Suprapubic skin (tissue), 4 donors: ENCODE measurements at regions not wholly inside any gene's neighbourhood (a gene's known extent, or its start where the extent isn't known, plus 50 kb on each side); places are given as distances from the start of the nearest gene placed in this dataset.

Experiments used
- DNase-seq, 2 donors: peaks; one replicate each; pipeline ENCODE4 v3.0.0-alpha.2; 2019; ENCODE audit warnings: low spot score in 2 of 2
- H3K27ac ChIP-seq: fragments of 200-600 bp; sonication (generic); one replicate; pipeline ENCODE4 v1.5.1; 2019
- H3K27me3 ChIP-seq: fragments of 200-600 bp; sonication (generic); one replicate; pipeline ENCODE4 v1.5.1; 2019
- H3K36me3 ChIP-seq: fragments of 200-600 bp; sonication (generic); one replicate; pipeline ENCODE4 v1.5.1; 2019
- H3K4me1 ChIP-seq: fragments of 200-600 bp; sonication (generic); one replicate; pipeline ENCODE4 v1.5.1; 2019
- H3K4me3 ChIP-seq: fragments of 200-600 bp; sonication (generic); one replicate; pipeline ENCODE4 v1.5.1; 2019; ENCODE audit warnings: mild to moderate bottlenecking
- H3K9me3 ChIP-seq: fragments of 200-600 bp; sonication (generic); one replicate; pipeline ENCODE4 v1.5.1; 2019
- EP300 ChIP-seq: sonication (generic); formaldehyde crosslinking; IDR thresholded peaks from one replicate; pipeline ENCODE4 v1.6.1; 2017; ENCODE audit warnings: antibody characterized with exemption
- POLR2A ChIP-seq, 2 donors: fragments of 450-650 bp; IDR thresholded peaks; one replicate each; pipeline ENCODE4 v1.6.1; 2017; ENCODE audit warnings: antibody characterized with exemption in 2 of 2, mild to moderate bottlenecking in 2 of 2, moderate library complexity in 2 of 2
- POLR2AphosphoS5 ChIP-seq, 3 donors: sonication (generic); formaldehyde crosslinking; IDR thresholded peaks; one replicate each; pipeline ENCODE4 v1.6.1; 2017; ENCODE audit warnings: antibody characterized with exemption in 3 of 3
- WGBS: methylation state at CpG from one replicate; pipeline ENCODE4 v1.1.5; 2018; 5-methylcytosine and 5-hydroxymethylcytosine counted together
- TF ChIP-seq, protein P1 (sequence below), 2 donors: fragments of 200-600 bp in 1 of 2; fragments of 450-650 bp in 1 of 2; sonication (generic) in 1 of 2; IDR thresholded peaks; one replicate each; pipeline ENCODE4 v1.5.1; 2016 to 2019; ENCODE audit warnings: antibody characterized with exemption in 2 of 2, mild to moderate bottlenecking in 1 of 2, moderate library complexity in 1 of 2

DNA sequence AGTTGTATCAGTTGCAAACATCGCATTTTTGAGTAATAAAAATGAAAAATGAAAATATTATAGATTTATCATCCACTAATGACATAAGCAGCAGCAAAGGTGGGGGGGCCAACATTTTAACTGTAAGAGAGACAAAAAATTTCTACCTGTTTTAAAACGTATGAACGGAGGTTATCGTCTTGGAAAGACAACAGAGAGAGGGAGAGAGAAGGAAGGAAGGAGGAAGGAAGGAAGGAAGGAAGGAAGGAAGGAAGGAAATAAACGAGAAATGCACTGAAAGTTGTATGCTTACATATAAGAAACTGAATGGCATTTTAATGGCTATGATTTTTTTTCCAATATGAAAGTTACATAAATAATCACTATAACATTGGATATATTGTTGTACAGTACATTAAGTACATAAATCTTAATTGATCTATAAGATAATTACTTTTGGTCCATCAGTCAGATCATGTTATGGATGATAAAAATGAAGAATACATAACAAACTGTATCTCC is 862.8 kb upstream of the SLITRK1 start:
- WGBS, result 90% methylated on average over 5 of the region's 5 CpGs
- H3K4me1 ChIP-seq, result no peaks in the 10 kb centered on the region
- H3K27ac ChIP-seq, result no peak overlapping the region
- H3K27me3 ChIP-seq, result no peaks in the 10 kb centered on the region
- TF ChIP-seq EP300 (no peak), POLR2A (IDR thresholded peaks at IDR 0.05) (no peak), POLR2AphosphoS5 (IDR thresholded peaks at IDR 0.05) (no peak)
- TF ChIP-seq, protein P1, sequence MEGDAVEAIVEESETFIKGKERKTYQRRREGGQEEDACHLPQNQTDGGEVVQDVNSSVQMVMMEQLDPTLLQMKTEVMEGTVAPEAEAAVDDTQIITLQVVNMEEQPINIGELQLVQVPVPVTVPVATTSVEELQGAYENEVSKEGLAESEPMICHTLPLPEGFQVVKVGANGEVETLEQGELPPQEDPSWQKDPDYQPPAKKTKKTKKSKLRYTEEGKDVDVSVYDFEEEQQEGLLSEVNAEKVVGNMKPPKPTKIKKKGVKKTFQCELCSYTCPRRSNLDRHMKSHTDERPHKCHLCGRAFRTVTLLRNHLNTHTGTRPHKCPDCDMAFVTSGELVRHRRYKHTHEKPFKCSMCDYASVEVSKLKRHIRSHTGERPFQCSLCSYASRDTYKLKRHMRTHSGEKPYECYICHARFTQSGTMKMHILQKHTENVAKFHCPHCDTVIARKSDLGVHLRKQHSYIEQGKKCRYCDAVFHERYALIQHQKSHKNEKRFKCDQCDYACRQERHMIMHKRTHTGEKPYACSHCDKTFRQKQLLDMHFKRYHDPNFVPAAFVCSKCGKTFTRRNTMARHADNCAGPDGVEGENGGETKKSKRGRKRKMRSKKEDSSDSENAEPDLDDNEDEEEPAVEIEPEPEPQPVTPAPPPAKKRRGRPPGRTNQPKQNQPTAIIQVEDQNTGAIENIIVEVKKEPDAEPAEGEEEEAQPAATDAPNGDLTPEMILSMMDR (IDR thresholded peaks at IDR 0.05), result no peak
- no peaks in the 10 kb centered on the region for H3K9me3 ChIP-seq
- DNase-seq, result no peak
- no peak overlapping the region for H3K4me3 ChIP-seq
- no peaks in the 10 kb centered on the region for H3K36me3 ChIP-seq

DNA sequence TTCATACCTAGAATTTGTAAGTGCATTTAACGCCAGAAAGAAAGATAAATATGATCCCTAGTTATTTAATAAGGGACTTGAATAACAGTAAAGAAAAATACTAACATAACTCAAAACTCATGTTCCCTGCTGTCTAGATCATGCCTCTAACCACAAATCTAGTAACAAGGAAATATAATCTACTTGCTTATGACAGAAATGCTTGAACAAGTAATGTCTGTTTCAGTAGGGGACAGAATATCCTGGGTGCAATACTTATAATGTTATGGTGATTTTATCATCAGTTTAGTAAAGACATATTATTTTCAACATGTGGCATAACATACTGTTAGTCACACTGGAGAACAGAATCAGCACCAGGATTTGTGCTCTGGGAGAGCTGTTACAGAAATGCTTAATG is 861.9 kb upstream of the SLITRK1 start:
- H3K27ac ChIP-seq, result no peak overlapping the region
- WGBS, result 83% methylated on average over 1 of the region's 1 CpG

DNA sequence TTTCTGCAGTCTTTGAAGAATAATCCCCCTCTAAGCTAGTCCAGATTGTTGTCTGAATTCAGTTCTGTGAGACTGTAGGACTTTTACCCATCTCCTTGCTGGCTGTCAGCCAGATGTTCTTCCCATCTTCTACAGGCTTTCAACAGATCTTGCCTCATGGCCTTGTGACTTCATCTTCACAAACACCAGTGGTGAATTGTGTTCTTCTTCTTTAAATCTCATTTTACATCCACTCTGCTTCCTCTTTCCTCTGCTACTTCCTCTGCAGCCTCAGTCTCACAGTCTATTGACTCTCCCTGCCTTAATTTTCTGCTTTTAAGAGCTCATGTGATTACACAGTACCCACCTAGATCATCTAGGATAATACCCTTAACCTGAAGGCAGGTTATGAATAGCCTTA is 859.0 kb upstream of the SLITRK1 start:
- H3K9me3 ChIP-seq, result no peaks in the 10 kb centered on the region
- DNase-seq, result no peak
- H3K27me3 ChIP-seq, result no peaks in the 10 kb centered on the region
- no peaks in the 10 kb centered on the region for H3K36me3 ChIP-seq
- TF ChIP-seq POLR2A (IDR thresholded peaks at IDR 0.05) (no peak), EP300 (no peak), POLR2AphosphoS5 (IDR thresholded peaks at IDR 0.05) (no peak)
- TF ChIP-seq, protein P1 (IDR thresholded peaks at IDR 0.05), result no peak
- no peak overlapping the region for H3K27ac ChIP-seq
- no peaks in the 10 kb centered on the region for H3K4me1 ChIP-seq
- H3K4me3 ChIP-seq, result no peak overlapping the region

More for the DNA sequence above, 861.9 kb upstream of the SLITRK1 start:
- Histone ChIP-seq H3K4me3 (no peak overlapping the region), H3K4me1 (no peaks in the 10 kb centered on the region), H3K36me3 (no peaks in the 10 kb centered on the region), H3K27me3 (no peaks in the 10 kb centered on the region), H3K9me3 (no peaks in the 10 kb centered on the region)
- TF ChIP-seq EP300 (no peak), POLR2A (IDR thresholded peaks at IDR 0.05) (no peak), POLR2AphosphoS5 (IDR thresholded peaks at IDR 0.05) (no peak)
- TF ChIP-seq, protein P1 (IDR thresholded peaks at IDR 0.05), result no peak
- no peak for DNase-seq

DNA sequence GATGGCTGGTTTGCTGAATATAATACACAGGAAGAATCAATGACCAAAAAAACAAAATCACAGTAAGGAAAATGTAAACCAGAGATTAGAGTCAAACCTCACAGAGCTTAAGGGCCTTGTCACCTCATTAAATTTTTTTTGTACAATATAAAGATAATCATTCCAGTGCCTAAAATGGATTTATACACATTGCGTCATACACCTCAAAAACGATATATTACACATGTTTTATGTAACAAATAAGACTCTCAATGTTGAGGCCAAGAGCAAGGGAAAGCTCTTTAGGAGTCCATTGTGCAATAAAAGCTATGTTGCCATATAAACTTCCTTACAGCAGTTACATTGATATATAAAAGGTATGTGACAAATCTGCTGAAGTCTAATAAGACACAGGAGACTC is 856.7 kb upstream of the SLITRK1 start:
- Histone ChIP-seq H3K27me3 (no peaks in the 10 kb centered on the region), H3K27ac (no peak overlapping the region), H3K36me3 (no peaks in the 10 kb centered on the region), H3K9me3 (no peaks in the 10 kb centered on the region), H3K4me1 (no peaks in the 10 kb centered on the region), H3K4me3 (no peak overlapping the region)
- WGBS, result 46% methylated on average over 2 of the region's 2 CpGs
- TF ChIP-seq POLR2A (IDR thresholded peaks at IDR 0.05) (no peak), EP300 (no peak), POLR2AphosphoS5 (IDR thresholded peaks at IDR 0.05) (no peak)
- TF ChIP-seq, protein P1 (IDR thresholded peaks at IDR 0.05), result no peak
- no peak for DNase-seq

DNA sequence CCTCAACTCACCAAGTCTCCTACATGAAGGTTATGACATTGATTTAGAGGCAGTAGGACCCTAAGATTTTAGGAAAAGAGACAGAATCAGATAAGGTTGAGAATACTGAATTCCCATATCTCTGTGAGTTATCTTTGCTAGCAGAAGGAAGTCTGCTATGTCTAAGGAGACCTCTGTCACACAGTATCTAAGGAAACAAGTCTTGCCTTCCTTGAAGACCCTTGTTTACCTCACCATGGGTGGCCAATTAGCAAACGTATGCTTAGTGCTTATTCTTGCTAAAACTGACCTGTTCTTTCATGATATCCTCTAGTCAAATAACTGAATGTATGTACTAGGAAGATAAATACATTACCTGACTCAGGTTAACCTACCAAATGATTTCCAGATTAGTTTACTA is 855.4 kb upstream of the SLITRK1 start:
- H3K36me3 ChIP-seq, result no peaks in the 10 kb centered on the region
- no peaks in the 10 kb centered on the region for H3K27me3 ChIP-seq
- H3K9me3 ChIP-seq, result no peaks in the 10 kb centered on the region
- no peak overlapping the region for H3K27ac ChIP-seq
- no peak overlapping the region for H3K4me3 ChIP-seq
- WGBS, result 65% methylated on average over 1 of the region's 1 CpG
- no peak for TF ChIP-seq POLR2AphosphoS5 (IDR thresholded peaks at IDR 0.05)
- TF ChIP-seq EP300, result no peak
- TF ChIP-seq, protein P1 (IDR thresholded peaks at IDR 0.05), result no peak
- TF ChIP-seq POLR2A (IDR thresholded peaks at IDR 0.05), result no peak
- no peaks in the 10 kb centered on the region for H3K4me1 ChIP-seq
- DNase-seq, result no peak
